ENCODE measurements at regions not wholly inside any gene's neighbourhood (a gene's known extent, or its start where the extent isn't known, plus 50 kb on each side); places are given as distances from the start of the nearest gene placed in this dataset.

DNA sequence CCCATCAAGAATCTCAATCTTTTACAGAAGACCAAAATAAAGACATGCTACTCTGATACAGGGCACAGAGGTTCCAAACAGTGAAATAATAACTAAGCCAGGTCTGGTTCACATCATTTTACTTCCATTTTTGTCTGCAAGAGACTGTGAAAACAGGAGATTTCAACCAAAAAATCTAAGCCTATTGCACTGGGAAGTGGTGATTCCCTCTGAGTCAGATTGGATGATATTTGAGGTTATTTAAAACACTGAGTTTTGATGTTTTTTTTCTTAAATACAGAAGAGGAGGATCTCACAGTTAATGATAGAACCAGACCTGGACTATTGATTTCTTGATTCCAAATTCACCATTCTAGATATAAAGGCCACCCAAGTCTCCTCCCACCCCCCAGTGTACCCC, 117.3 kb upstream of the FAM20A start:
- TF ChIP-seq, protein P1, sequence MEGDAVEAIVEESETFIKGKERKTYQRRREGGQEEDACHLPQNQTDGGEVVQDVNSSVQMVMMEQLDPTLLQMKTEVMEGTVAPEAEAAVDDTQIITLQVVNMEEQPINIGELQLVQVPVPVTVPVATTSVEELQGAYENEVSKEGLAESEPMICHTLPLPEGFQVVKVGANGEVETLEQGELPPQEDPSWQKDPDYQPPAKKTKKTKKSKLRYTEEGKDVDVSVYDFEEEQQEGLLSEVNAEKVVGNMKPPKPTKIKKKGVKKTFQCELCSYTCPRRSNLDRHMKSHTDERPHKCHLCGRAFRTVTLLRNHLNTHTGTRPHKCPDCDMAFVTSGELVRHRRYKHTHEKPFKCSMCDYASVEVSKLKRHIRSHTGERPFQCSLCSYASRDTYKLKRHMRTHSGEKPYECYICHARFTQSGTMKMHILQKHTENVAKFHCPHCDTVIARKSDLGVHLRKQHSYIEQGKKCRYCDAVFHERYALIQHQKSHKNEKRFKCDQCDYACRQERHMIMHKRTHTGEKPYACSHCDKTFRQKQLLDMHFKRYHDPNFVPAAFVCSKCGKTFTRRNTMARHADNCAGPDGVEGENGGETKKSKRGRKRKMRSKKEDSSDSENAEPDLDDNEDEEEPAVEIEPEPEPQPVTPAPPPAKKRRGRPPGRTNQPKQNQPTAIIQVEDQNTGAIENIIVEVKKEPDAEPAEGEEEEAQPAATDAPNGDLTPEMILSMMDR (conservative IDR thresholded peaks at IDR 0.05; ENCODE audit: low read depth): no peak
- H3K27ac ChIP-seq: no peak overlapping the region
- ChIA-PET POLR2A (ENCODE audit: low non-redundant PET) (no interaction called here), CTCF (interaction anchor here (0.6 kb wide), 1 partner anchor 19 kb away, joined by 3 read pairs; no protein-coding TSS in a partner anchor)
- DNase-seq (ENCODE audit: low spot score): no peak

DNA sequence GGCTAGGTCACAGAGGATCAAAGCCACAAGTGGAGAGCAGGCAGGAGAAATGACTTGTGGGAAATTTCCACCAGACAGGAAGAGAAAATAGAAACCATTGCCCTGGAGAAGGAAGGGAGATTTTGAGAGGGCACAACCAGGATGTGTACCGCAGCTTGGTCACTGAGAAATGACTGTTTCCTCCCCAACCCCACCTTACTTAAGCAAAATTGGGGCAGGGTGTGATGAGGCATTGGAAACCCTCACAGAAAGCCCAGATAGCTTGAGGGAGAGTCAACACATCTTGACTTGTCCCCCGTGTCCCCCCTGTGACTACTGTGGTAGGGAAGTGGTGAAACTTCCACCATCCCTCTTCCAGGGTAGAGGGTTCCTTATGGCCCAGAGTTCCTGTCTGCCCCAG, 113.5 kb upstream of the FAM20A start:
- no peak for DNase-seq (ENCODE audit: low spot score)
- no peak overlapping the region for H3K27ac ChIP-seq
- TF ChIP-seq, protein P1 (conservative IDR thresholded peaks at IDR 0.05; ENCODE audit: low read depth): no peak
- ChIA-PET POLR2A (ENCODE audit: low non-redundant PET) (no interaction called here), CTCF (no interaction called here)

DNA sequence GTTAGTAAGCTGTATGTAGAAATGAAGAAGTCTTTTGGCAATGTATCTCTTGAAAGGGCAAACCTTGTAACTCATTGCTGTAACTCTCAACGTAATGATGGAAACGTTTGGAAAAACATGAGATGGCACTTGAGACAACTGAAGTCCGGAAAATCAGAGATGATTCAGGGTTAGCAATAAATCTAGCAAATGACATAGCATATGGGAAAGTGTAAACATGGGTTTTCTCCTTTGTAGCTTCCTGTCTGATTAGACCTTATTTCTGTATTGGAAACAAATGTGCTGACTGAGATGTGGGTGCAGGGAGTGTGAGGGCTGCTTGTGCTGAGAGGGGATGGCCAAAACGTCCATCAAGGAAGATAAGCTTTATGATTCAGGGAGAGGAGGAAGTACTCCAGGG, 110.7 kb upstream of the FAM20A start:
- no peak overlapping the region for H3K27ac ChIP-seq
- DNase-seq (ENCODE audit: low spot score): no peak
- POLR2A ChIA-PET (ENCODE audit: low non-redundant PET): no interaction called here
- CTCF ChIA-PET: no interaction called here
- TF ChIP-seq, protein P1 (conservative IDR thresholded peaks at IDR 0.05; ENCODE audit: low read depth): no peak

DNA sequence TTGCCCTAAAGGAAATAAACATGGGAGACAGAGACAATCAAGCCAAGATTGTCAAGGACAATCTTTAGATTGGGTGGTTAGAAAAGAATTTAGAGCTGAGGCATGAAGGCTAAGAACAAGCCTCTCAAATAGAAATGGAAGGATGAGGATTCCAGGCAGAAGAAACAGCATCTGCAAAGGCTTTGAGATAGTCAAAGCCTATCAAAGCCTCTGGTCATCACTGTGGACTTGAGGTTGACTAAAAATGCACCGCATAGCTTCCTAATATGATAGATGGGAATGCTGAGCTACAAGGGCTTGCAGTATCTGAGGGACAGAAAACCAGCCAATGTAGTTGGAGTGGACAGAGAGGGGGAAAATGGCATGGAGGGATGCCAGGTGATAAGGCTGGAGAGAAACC, 109.8 kb upstream of the FAM20A start:
- CTCF ChIA-PET: no interaction called here
- H3K27ac ChIP-seq: no peak overlapping the region
- DNase-seq (ENCODE audit: low spot score): no peak
- TF ChIP-seq, protein P1 (conservative IDR thresholded peaks at IDR 0.05; ENCODE audit: low read depth): no peak
- POLR2A ChIA-PET (ENCODE audit: low non-redundant PET): no interaction called here

DNA sequence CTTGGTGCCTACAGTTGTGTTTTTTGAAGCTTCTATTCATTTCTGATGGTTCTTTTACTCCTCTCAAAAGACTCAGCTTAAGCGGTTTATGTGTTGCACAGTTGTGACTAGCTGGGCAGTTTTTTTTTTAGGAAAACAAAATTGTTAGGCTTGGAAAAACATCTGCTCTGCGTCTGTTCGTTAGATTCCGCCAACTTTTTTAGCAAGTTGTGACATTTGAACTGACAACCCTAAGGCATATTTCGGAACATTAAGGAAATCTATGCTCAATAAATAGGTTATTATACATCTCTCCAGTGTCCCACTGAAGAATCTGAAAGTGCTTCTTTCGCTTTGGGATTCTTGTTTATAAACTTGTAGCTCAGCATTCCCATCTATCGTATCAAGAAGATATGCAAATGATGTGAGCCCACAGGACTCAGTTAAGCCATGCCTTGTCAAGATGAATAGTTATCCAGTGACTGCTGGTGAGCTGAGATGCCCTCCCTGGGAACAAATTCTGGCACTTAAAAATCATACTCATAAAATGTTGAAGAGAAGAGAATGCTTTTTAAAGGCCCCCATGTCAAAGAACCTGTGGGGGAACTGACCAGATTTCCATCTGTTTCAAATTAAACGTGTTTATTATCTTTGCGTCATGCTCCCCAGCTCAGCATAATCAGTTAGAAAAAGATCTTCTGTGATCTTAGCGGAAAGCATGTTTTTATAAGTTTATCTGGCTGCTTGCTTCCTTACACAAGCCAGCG, 109.0 kb upstream of the FAM20A start:
- CTCF ChIA-PET: no interaction called here
- DNase-seq (ENCODE audit: low spot score): no peak
- H3K27ac ChIP-seq: no peak overlapping the region
- POLR2A ChIA-PET (ENCODE audit: low non-redundant PET): no interaction called here
- TF ChIP-seq, protein P1 (conservative IDR thresholded peaks at IDR 0.05; ENCODE audit: low read depth): no peak

DNA sequence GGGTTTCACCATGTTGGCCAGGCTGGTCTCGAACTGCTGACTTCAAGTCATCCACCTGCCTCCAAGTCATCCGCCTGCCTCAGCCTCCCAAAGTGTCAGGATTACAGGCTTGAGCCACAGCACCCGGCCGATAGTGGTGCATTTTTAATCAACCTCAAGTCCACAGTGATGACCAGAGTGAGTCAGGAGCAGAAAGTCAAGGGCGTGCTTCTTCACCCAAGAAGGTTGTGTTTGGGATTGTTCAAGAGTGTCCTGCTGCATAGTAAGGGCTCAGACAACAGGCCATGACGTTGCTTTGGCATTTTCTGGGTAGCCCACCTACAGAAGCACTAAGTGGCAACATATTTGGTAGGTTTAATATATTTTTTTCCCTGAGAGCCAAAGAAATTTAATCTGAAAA, 108.3 kb upstream of the FAM20A start:
- DNase-seq (ENCODE audit: low spot score): no peak
- H3K27ac ChIP-seq: no peak overlapping the region
- POLR2A ChIA-PET (ENCODE audit: low non-redundant PET): no interaction called here
- TF ChIP-seq, protein P1 (conservative IDR thresholded peaks at IDR 0.05; ENCODE audit: low read depth): no peak
- CTCF ChIA-PET: no interaction called here

Measured in RWPE1 (cell line).